NOMO-1 treated with dmso at 0.1 percent for 144 hours (cell line): ENCODE measurements at regions not wholly inside any gene's neighbourhood (a gene's known extent, or its start where the extent isn't known, plus 50 kb on each side); places are given as distances from the start of the nearest gene placed in this dataset.

Experiments
- DNase-seq: peaks from one replicate; lab custom pipeline; 2025; ENCODE audit not compliant: unreplicated experiment; lab: John Stamatoyannopoulos, UW

DNA sequence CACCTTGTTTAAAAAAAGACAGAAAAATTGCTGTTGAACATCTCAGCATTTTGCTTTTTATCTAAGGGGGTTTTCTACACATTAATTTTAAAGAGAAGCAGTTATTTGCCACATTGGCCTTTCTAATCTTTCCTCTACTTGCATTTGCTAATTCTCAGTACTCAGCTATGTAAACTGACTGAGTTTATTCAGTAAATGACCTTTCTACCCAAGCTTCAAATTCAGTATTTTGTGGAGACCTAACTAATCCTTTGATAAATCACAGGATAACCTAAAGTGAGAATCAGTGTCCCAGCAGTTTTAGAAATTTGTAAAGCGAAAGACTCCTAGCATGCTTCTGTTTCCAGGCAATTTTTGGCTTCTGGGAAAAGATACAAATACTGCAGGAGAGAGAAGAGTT lies 288.4 kb downstream of the ASXL3 start:
- no peak for DNase-seq

DNA sequence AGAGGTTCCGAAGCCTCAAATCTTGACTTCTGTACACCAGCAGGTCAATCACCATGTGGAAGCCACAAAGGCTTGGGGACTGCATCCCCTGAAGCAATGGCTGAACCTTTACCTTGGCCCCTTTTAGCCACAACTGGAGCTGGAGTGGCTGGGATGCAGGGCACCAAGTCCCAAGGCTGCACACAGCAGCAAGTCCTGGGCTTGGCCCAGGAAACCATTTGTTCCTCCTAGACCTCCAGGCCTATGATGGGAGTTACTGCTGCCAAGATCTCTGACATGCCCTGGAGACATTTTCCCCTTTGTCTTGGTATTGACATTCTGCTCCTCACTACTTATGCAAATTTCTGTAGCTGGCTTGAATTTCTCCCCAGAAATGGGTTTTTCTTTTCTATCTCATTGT lies 285.9 kb downstream of the ASXL3 start:
- DNase-seq, result no peak

DNA sequence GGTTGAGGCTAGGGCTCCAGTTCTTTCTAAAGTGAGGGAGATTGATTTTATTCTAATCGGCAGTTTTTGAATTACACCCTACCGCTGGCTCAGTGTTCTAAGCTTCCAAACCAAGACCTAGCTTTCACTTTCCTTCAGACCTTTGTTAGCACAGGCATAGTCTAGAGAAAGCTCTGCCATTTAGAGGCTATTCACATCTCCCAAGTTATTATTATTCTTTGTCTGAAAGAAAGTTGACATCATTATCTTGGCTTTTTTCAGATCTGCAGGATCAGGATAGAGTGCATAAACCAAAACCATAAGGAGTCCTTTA lies 276.8 kb downstream of the ASXL3 start:
- DNase-seq, result no peak

DNA sequence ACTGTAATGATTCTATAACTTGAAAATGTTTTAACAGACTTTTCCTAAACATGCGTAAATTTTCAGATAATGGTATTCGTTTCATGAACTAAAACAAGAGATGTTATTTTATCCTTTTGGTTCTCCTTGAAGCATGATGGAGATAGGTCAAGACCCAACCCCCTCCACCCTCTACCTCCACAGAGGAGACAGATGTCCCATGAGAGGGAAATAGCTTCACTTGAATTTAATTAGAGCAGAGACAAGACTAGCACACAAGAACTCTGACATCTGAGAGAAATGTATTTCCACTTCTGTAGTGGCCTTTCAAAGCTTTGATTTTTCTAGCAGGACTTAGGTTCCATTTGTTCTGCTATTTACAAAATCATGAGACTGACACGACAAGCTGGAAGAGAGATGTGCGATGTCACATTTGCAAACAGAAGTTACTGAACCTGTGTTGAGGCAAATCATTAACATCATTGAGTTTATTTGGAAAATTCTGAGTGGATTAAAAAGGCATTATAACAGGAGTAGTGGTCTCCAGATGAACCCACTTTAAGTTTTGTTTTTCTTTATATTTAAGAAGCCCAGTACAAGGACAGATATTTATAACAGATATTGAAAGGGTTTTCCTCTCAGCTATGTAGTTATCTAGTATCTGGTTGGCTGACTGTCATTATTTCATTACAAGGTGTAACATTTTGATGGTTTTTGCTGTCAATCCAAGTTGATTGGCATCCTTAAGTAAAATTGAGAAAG lies 276.2 kb downstream of the ASXL3 start:
- no peak for DNase-seq

DNA sequence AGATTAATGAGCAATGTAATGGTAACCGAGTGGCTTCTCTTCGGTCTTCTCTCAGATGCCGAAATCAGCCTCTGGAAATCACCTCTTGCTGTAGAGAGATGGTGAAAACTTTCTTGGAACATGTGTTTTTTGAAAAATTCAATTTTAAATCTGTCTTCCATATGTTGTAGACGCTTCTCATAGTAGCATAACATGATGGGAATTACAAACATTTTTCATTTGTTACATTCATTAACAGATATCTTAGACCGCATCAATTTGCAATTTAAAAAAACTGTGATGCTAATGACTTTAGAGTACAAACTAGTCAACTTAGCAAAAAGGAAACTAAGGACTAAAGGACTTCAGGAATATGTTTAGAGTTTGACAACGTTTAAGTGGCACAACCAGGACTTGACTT lies 275.2 kb downstream of the ASXL3 start:
- DNase-seq, result no peak

DNA sequence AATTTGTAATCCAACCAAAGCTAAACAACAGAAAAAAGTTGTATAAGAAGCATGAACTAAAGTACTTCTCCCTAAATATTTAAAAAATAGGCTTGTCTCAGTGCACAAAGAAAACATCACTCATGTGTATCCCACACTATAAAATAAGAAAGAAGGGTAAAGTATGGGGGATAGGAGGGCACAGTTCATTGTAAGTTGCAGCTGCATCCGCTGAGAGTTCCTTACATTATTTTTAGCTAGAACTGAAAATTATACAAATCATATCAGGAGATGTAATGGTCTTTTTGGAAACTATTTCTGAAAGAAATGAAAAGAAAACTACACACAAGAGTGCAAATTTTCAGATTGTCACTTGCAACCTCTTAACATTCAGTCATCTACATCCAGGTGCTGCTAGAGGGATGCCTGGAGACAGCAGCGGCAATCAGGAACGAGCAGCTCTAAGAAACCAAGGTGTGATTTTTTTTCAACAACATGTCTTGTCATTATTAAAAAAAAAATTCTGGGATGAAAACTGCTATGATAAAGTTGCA lies 273.6 kb downstream of the ASXL3 start:
- no peak for DNase-seq

DNA sequence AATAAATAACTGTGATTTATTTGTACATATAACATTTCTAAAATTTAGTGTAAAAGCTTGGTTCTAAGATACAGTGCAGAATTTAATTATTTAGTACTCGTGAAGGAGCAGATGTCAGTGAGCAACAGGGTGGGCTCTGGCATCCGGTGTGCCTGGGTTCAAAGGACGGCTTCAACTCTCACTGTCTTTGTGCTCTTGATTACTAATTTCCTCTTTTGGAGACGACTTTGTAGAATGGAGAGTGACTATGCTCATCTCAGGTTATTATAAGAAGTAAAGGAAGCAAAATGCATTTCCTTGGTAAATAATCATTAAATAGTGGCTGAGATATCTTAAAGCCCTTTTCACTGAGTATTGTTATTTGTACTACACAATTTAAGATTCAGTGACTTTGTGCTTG lies 271.7 kb downstream of the ASXL3 start:
- DNase-seq, result no peak

DNA sequence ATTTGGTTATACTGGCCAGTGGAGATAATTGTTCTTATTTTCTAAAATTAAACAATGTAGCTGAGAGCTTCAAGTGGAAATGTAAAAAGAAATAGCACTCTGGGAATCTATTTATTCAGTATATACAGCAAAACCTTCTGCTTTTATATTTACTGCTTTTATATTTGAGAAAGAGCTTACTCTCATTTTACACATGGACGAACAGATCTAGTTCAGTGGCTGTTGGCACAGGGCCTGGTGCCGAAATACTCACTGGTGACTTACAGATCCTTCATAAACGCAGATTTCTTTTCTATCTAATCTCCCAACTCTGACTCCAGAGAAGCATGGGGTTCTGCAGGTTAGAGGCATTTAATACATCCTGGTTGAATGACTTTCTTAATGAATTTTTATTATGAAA lies 266.2 kb downstream of the ASXL3 start:
- no peak for DNase-seq

DNA sequence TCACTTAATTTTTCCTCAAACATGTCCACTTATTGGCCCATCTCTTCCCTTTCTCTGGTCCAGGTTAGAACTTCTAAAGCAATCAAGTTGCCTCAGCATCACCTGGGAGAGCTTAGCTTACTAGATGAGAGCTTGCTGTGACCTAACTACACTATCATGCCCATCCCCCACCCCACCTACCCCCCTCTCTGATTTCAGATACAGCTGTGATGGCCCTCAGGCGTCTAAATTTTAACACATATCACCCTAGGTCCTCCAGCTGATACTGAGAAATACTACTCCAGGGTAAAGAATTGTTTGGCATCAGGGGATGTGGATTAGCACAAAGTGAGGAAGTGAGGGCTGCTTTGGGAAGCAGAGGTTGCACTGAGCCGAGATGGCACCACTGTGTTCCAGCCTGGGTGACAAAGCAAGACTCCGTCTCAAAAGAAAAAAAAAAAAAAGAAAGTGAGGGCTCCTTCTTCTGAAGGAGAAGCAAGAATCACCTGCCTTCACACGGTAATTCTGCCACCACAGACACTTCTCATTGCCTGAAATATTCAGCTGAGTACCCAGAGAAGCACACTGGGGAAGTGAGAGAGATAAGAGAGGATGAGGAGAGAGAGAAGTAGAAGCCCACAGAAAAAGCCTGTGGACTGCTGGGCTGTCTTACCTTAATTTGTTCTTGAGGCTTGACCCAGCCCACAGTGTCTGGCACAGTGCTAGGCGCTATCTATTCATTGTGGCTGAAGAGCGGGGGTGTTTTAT lies 263.4 kb downstream of the ASXL3 start:
- DNase-seq, result no peak

DNA sequence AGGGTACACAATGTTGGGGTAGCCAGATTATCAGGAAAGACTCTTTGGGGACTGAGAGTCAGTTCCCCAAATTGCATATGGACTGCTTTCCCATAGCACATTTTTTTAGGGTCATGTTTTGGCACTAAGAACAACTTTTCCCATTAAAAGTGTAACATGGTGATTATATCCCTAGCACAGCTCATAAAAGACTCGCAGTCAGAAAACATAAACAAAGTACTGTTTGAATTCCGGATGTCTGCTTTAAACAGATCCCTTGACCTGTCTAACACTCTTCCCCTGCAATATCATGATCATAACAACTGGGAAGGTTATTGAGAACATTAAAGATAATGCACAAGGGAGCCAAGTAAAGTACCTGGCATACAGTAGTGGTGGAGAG lies 262.2 kb downstream of the ASXL3 start:
- no peak for DNase-seq

DNA sequence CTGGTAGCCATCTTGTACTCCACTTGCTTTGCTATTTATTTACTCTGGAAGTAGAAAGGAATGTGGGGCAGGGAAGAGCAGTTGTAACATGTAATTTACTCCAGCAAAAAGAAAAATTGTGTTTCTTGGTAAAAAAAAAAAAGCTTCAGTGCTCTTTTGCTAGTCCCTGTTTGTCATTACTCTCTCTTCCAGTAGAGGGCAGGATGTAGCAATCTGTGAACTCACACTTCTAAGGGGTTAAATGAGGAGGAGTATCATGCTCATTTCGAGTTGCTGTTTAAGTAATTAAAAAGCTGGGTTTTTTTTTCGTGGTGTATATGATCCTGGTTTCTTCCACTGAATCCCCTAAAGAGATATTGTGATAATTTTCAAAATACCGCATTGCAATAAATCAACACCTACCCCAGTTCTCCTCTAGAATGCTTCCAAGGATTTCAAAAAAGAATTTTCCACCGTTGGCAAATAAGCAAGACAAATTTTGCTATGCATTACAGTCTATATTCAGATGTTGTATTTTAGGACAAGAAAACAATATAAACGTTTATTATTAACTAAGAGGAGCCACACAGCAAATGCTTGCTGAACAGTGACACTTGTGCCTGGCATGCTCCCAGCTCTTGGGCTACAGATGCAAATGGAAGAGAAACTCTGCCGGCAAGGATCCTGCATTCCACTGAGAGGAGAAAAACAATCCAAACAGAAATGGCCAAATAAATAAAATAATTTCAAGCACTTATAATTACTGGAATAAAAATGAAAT lies 261.6 kb downstream of the ASXL3 start:
- no peak for DNase-seq

DNA sequence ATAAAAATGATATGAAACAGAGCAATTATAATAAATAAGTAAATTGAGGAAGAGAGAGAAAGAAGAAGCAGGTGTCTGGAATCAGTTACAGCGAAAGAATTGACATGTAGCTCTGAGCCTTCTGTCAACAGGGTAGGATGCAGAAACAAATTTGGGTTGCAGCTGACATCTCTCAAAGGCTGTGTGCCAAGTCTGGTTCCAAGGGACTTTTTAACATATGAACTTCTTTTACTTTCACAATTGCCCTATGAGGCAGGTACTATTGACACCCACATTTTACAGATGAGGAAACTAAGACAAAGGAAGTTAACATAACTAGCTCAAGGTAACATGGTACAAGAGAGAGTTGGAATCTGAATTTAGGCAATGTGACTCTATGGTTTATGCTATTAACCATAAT lies 260.0 kb downstream of the ASXL3 start:
- DNase-seq, result no peak

DNA sequence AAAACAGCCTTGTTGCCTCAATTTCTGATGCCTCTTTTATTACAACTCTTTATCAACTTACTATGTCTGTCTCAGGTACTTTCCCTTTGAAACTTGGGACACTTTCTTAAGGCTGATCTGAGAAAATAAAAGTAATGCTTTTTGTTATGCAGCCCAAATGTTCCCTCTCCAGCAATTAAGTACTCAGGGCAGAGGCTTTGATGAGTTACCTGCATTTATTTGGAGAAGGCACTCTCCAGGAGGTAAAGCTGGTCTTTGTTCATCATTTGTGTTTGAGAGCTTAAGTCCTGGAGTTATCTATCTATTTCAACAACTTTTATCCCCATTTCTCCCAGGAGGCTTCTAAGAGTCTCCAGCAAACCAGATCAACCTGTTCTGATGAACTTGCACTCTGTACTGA lies 259.2 kb downstream of the ASXL3 start:
- no peak for DNase-seq

DNA sequence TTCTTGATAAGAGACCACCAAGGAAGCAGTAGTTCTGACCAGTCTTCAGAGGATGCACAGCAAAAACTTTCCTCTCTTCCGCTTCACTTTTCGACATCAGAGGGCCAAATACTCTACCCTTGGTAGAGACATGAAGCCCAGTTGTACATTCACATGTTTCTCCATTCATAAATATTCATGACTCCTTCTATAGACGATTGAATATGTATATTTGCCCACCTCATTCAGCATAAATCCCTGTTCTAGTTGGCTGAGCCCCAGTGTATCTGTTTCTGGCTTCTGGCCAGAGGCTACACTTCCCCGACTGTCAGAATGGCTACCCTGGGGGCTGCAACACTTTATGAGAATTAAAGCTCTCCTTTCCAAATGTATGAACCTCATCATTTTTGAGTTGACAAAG lies 258.5 kb downstream of the ASXL3 start:
- DNase-seq, result no peak

DNA sequence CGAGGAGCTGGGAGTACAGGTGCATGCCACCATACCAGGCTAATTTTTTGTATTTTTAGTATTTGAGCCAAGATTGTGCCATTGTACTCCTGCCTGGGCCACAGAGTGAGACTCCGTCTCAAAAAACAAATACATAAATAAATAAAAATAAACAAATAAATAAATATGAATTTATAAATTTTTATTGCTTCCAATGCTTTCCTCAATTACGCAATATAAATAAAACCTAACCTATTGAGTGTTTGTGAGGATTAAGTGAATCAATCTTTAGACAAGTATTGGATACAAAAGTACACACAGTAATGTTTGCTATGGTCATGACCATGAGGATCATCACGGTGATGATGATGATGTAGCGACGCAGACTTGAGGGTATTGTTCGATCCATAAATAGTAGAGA lies 257.4 kb downstream of the ASXL3 start:
- no peak for DNase-seq

DNA sequence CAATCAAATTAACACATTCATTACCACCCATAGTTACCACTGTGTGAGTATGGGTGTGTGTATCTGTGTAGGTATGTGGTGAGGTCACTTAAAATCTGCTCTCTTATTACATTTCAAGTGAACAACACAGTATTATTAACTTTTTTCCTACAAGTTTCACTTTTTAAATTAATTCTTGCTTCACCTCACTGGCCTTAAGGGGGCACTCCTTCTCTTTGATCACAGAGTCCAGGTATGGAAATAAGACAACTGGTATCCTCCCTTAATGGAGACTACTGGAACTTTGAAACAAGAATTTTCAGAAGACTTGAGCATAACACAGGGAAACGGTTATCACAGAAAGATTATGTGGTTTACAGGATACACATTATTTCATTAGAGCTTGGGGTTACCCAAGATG lies 255.8 kb downstream of the ASXL3 start:
- DNase-seq, result no peak

DNA sequence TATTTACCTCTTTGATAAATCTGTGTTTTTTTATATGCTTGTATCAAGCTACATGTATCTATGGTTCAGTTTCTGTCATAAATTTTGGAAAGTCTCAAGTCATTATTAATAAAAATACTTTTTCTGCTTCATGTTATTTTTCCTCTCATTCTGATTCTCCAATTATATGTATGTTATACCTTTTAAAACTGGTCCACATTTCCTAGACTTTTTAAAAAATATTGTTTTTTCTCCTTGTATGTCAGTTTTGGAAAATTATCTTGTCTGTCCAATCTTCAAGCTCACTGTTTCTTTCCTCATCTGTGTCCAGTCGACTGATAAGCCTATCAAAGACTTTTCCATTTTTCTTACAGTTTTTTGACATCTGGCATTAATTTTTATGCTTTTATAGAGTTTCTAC lies 253.4 kb downstream of the ASXL3 start:
- no peak for DNase-seq

DNA sequence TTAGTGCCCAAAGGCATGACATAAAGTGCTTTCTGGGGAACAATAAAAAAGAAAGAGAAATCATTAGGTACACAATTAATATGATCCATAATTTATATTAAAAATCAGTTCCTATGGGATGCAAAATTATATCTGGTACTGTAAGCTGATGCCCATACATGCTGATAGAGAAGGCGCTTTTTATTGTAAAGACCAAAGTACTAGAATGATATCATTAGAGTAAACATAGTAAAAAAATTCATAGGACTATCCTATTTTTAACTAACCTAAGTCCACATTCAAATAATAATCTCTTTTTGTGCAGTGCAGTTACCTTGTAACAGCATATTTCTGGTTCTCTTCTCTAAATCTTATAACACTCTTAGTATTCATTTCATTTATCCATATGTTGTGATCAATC lies 252.2 kb downstream of the ASXL3 start:
- DNase-seq, result no peak

DNA sequence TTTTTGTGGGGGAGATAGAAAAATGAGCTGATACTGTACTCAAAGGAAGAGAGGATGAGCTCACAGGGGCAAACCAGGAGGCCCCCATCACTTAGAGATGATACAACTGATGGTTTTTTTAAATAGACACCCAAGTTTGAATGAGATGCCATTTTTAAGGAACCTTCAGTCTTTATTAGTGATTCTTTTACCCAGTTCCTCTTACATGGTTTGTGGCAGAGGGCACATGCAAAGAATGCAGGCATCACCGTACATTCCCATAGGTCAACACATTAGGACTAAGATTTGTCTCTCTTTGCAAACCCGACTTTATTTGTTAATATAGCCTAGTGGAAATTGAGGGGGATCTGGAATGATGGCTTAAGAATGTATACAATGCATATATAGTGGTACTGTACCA lies 250.9 kb downstream of the ASXL3 start:
- no peak for DNase-seq

DNA sequence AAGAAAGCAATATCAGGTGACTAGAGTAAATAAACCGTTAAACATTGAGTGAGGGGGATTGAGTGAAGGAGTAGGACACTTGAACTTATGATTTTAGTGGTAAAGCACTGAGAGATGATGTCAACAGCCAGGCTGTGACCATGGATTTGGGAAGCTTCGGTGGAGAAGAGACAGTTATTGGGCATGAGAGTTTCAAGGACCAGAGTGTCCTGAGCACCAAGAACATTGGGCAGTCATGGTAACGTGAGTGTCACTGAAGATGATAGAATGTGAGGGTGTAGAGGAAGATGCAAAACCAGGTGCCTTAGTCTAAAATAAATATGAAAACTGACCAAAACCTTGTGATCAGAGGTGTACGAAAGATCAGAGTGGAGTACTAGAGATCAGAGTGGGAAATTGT lies 248.1 kb downstream of the ASXL3 start:
- no peak for DNase-seq

DNA sequence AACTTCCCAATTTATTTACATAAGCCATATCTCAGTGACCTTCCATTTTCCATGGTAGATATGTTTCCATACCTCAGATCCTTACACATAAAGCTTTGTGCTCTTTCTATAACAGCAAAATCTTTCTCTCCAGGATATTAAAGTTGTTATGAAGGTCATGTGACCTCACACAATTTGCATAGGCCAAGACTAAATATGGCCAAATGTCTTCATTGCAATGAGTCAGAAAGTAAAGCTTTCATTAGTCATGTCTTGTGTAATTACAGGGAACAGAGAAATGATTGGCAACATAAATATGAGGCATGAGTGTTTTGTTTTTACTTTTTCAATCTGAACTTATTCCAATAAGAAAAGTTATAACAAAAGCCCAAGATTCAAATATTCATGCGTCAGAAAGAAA lies 243.5 kb downstream of the ASXL3 start:
- no peak for DNase-seq
